ENCODE measurements at regions not wholly inside any gene's neighbourhood (a gene's known extent, or its start where the extent isn't known, plus 50 kb on each side); places are given as distances from the start of the nearest gene placed in this dataset.

GRCh38 chr6:97822632-97823031 lies 539.6 kb upstream of the MMS22L start:
- TF ChIP-seq CTCF (conservative IDR thresholded peaks at IDR 0.05; ENCODE audit: low read length) (no peak), EZH2phosphoT487 (IDR thresholded peaks at IDR 0.05; ENCODE audit: borderline replicate concordance) (no peak)
